Astrocyte of the cerebellum (primary cell): ENCODE measurements at regions not wholly inside any gene's neighbourhood (a gene's known extent, or its start where the extent isn't known, plus 50 kb on each side); places are given as distances from the start of the nearest gene placed in this dataset.
A peak's percentile ranks its signal among the peaks of the same experiment; 100 is the strongest.

Experiments
- DNase-seq: peaks from one replicate; pipeline ENCODE4 v3.0.0-alpha.2; 2011; ENCODE audit warnings: low read depth
- H3K4me3 ChIP-seq: 2 replicates; pipeline ENCODE4 v1.5.1; 2011; ENCODE audit warnings: mild to moderate bottlenecking, low read depth, low read length, moderate library complexity
- CTCF ChIP-seq: IDR thresholded peaks from 2 replicates; pipeline ENCODE4 v1.5.1; 2012; ENCODE audit warnings: low read length, low read depth, moderate library complexity, mild to moderate bottlenecking; ENCODE audit errors: missing control alignments
- in situ Hi-C: cut with HindIII; loops from 2 replicates; pipeline ENCODE4 v1.10.0; 2017; ENCODE audit warnings: low sequenced_read_pairs

GRCh38 chr15:39061952-39062464, 497.4 kb upstream of the RASGRP1 start:
- no peak overlapping the region for H3K4me3 ChIP-seq
- no peak for DNase-seq
- in situ Hi-C loops, result no loop called here
- no peak for TF ChIP-seq CTCF

GRCh38 chr15:39066677-39067076, 502.1 kb upstream of the RASGRP1 start:
- in situ Hi-C loops, result no loop called here
- no peak for DNase-seq
- no peak for TF ChIP-seq CTCF
- H3K4me3 ChIP-seq, result no peak overlapping the region

GRCh38 chr15:39074341-39074985, 506.4 kb upstream of the THBS1 start:
- TF ChIP-seq CTCF, result no peak
- DNase-seq, result no peak
- in situ Hi-C loops, result no loop called here
- no peak overlapping the region for H3K4me3 ChIP-seq

GRCh38 chr15:39075311-39075710, 505.6 kb upstream of the THBS1 start:
- H3K4me3 ChIP-seq, result no peak overlapping the region
- TF ChIP-seq CTCF, result no peak
- in situ Hi-C loops, result no loop called here
- peak; percentile 76 for DNase-seq

GRCh38 chr15:39075756-39076341, 505.0 kb upstream of the THBS1 start:
- DNase-seq, result no peak
- TF ChIP-seq CTCF, result no peak
- H3K4me3 ChIP-seq, result no peak overlapping the region
- in situ Hi-C loops, result no loop called here

GRCh38 chr15:39078026-39078425, 502.9 kb upstream of the THBS1 start:
- H3K4me3 ChIP-seq, result no peak overlapping the region
- in situ Hi-C loops, result no loop called here
- no peak for TF ChIP-seq CTCF
- DNase-seq, result no peak
